ENCODE measurements at regions not wholly inside any gene's neighbourhood (a gene's known extent, or its start where the extent isn't known, plus 50 kb on each side); places are given as distances from the start of the nearest gene placed in this dataset.

GRCh38 chr16:60318486-60318885 lies 1584.4 kb upstream of the GOT2 start:
- Histone ChIP-seq H3K4me3 (no peak overlapping the region), H3K4me1 (no peaks in the 10 kb centered on the region), H3K9me3 (no peaks in the 10 kb centered on the region), H3K27ac (no peak overlapping the region), H3K27me3 (no peaks in the 10 kb centered on the region), H3K36me3 (no peaks in the 10 kb centered on the region)
- DNase-seq, result no peak
- TF ChIP-seq EP300 (IDR thresholded peaks at IDR 0.05) (no peak), POLR2AphosphoS5 (IDR thresholded peaks at IDR 0.05) (no peak), POLR2A (IDR thresholded peaks at IDR 0.05) (no peak)
- TF ChIP-seq, protein P1, sequence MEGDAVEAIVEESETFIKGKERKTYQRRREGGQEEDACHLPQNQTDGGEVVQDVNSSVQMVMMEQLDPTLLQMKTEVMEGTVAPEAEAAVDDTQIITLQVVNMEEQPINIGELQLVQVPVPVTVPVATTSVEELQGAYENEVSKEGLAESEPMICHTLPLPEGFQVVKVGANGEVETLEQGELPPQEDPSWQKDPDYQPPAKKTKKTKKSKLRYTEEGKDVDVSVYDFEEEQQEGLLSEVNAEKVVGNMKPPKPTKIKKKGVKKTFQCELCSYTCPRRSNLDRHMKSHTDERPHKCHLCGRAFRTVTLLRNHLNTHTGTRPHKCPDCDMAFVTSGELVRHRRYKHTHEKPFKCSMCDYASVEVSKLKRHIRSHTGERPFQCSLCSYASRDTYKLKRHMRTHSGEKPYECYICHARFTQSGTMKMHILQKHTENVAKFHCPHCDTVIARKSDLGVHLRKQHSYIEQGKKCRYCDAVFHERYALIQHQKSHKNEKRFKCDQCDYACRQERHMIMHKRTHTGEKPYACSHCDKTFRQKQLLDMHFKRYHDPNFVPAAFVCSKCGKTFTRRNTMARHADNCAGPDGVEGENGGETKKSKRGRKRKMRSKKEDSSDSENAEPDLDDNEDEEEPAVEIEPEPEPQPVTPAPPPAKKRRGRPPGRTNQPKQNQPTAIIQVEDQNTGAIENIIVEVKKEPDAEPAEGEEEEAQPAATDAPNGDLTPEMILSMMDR (IDR thresholded peaks at IDR 0.05), result no peak
- 80 to 85% methylated on average over 2 of the region's 2 CpGs for WGBS, 2 donors
- no peak for ATAC-seq (ENCODE audit: low FRiP score in 2 of 2)

GRCh38 chr16:60310846-60311445 lies 1576.8 kb upstream of the GOT2 start:
- 78 to 95% methylated on average over 1 of the region's 1 CpG for WGBS, 2 donors
- Histone ChIP-seq H3K27me3 (no peaks in the 10 kb centered on the region), H3K27ac (no peak overlapping the region), H3K4me3 (no peak overlapping the region), H3K36me3 (no peaks in the 10 kb centered on the region), H3K9me3 (no peaks in the 10 kb centered on the region), H3K4me1 (no peaks in the 10 kb centered on the region)
- no peak for DNase-seq
- TF ChIP-seq, protein P1 (IDR thresholded peaks at IDR 0.05), result no peak
- no peak for ATAC-seq (ENCODE audit: low FRiP score in 2 of 2)

DNA sequence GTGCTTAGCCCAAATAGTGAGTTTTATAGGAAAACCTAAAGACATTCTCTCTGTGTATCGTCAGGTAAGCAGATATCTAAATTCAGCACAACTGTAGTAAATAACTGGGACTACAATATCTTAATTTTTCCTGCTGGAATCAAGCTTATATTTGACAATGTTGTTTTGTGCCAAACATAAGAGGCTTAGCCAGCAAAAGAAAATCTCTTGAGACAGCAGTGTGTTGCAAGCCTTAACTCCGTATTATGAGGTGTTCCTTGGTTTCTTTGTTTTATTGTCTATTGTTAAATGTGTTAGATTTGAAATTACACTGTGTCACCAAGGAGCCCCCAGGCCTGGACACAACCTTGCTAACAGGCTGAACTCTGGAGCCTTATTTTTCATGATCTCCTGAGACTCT lies 1570.6 kb upstream of the GOT2 start:
- Histone ChIP-seq H3K36me3 (no peaks in the 10 kb centered on the region), H3K4me3 (no peak overlapping the region), H3K4me1 (no peaks in the 10 kb centered on the region), H3K9me3 (no peaks in the 10 kb centered on the region), H3K27me3 (no peaks in the 10 kb centered on the region), H3K27ac (no peak overlapping the region)
- WGBS, 2 donors, result 63 to 89% methylated on average over 2 of the region's 2 CpGs
- TF ChIP-seq, protein P1 (IDR thresholded peaks at IDR 0.05), result no peak
- TF ChIP-seq POLR2AphosphoS5 (IDR thresholded peaks at IDR 0.05) (no peak), EP300 (IDR thresholded peaks at IDR 0.05) (no peak), POLR2A (IDR thresholded peaks at IDR 0.05) (no peak)
- ATAC-seq (ENCODE audit: low FRiP score in 2 of 2) (no peak), DNase-seq (no peak)

DNA sequence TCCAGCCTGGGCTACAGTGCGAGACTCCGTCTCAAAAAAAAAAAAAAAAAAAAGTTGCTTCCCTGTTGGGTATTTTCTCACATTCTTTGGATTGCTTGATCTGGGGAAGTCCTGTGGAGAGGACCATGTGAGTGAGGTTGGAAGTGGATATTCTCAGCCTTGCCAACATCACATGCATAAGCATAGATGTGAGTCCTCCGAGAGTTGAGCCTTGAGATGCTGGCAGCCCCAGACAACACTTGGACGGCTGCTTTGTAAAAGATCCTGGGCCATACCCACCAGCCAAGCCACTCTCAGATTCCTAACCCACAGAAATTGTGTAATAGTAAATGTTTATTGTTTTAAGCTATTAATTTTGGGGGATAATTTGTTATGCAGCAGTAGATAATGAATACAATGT lies 1570.0 kb upstream of the GOT2 start:
- H3K36me3 ChIP-seq, result no peaks in the 10 kb centered on the region
- H3K9me3 ChIP-seq, result no peaks in the 10 kb centered on the region
- no peak overlapping the region for H3K4me3 ChIP-seq
- TF ChIP-seq, protein P1 (IDR thresholded peaks at IDR 0.05), result no peak
- WGBS, 2 donors, result 84 to 93% methylated on average over 4 of the region's 4 CpGs
- H3K4me1 ChIP-seq, result no peaks in the 10 kb centered on the region
- no peak for DNase-seq
- H3K27me3 ChIP-seq, result no peaks in the 10 kb centered on the region
- H3K27ac ChIP-seq, result no peak overlapping the region
- no peak for ATAC-seq (ENCODE audit: low FRiP score in 2 of 2)

DNA sequence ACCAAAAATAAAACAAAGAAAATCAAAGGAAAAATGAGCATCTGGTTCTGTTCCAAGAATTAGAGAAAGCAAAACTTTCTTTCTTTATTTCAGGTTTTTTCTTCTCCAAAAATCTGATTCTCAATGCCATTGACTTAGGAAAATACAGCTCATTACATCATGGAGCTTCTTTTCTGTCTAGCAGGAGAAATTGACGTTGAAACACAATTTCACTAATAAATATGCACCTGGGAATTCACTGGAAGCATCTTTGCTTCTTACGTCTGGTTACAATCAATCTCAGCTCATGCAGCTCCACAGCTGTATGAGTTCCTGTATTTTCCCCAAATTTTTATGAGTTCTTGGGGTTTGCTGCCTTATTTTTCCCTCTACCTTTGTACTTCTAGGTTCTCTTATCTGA lies 1568.6 kb upstream of the GOT2 start:
- WGBS, 2 donors, result 82 to 84% methylated on average over 2 of the region's 2 CpGs
- Histone ChIP-seq H3K27me3 (no peaks in the 10 kb centered on the region), H3K9me3 (no peaks in the 10 kb centered on the region), H3K36me3 (no peaks in the 10 kb centered on the region), H3K27ac (no peak overlapping the region), H3K4me3 (no peak overlapping the region), H3K4me1 (no peaks in the 10 kb centered on the region)
- ATAC-seq (ENCODE audit: low FRiP score in 2 of 2), result no peak
- TF ChIP-seq EP300 (IDR thresholded peaks at IDR 0.05), result no peak
- no peak for TF ChIP-seq POLR2AphosphoS5 (IDR thresholded peaks at IDR 0.05)
- no peak for TF ChIP-seq POLR2A (IDR thresholded peaks at IDR 0.05)
- TF ChIP-seq, protein P1 (IDR thresholded peaks at IDR 0.05), result no peak
- DNase-seq, result no peak

Measured in upper lobe of left lung (tissue), 6 donors.